ENCODE measurements at regions not wholly inside any gene's neighbourhood (a gene's known extent, or its start where the extent isn't known, plus 50 kb on each side); places are given as distances from the start of the nearest gene placed in this dataset.
"Not testable (repeated sequence)": the region's sequence is repeated elsewhere in the genome, so short reads cannot be mapped to it uniquely, and the experiment has no call there.

DNA sequence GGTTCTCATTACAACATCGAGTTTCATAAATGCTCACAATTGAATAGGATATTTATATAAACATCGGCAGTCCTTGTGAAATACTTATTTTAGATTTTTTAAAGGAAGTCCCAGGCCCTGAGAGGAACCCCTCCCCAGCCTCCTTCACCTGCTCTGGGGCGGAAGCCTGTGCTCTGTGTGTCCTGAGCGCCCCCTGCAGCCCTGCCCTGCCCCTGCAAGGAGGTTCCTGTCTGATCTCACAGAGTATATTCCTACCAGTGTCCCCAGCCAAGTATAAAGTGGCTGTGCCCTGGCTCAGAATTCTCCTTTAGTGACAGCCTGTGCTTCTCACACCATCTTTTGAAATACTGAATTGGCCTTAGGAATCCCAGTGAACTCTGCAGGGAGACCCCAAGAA lies 659.5 kb downstream of the TMEM121 start:
- no peak for DNase-seq

DNA sequence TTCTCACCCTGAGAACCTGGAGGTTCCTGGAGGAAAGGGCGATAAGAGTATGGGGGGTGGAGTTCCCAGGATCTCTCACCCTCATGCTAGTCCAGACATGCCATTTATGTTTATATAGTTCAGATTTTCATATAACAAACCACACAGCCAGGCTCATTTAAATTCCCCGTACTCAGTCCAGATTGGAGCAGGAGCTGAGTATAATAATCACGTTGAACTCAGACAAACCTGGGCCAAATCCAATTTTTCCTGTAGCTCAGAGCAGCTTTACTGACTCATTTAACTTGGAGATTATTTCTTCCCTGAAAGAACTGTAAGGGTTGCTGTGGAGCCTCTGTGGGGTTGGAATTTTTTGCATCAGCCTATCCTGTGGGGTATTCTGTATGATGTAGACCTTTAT lies 660.8 kb downstream of the TMEM121 start:
- peak; percentile 32 for DNase-seq

DNA sequence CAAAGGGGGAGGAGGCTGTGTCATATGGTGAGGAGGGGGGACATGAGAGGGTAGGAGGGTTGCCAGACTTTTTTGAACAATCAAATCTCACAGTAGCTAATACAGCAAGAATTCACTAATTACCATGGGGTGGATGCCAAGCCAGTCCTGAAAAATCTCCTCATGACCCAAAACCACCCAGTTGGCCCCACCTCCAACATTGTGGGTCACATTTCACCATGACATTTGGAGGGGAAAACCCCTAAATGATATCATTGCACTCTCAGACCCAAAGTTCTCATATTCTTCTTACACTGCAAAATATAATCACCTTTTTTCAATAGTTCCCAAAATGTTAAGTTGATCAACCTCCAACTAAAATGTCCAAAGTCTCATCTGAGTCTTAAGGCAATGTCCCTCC lies 666.3 kb downstream of the TMEM121 start:
- DNase-seq, result not testable (repeated sequence)

DNA sequence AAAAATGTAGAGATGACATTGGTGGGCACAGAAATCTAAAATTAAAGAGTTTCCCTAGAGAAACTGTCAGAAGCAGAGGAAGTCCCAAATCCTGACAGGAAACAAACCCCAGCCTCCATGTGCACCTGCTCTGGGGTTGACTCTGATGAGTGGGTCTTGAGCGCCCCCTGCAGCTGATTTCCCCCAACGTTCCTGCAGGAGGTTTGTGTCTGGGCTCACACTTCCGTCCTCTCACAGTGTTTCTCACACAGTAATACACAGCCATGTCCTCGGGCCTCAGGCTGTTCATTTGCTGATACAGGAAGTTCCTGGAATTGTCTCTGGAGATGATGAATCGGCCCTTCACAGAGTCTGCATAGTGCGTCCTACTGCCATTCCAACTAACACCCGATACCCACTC lies 670.1 kb downstream of the TMEM121 start:
- not testable (repeated sequence) for DNase-seq

DNA sequence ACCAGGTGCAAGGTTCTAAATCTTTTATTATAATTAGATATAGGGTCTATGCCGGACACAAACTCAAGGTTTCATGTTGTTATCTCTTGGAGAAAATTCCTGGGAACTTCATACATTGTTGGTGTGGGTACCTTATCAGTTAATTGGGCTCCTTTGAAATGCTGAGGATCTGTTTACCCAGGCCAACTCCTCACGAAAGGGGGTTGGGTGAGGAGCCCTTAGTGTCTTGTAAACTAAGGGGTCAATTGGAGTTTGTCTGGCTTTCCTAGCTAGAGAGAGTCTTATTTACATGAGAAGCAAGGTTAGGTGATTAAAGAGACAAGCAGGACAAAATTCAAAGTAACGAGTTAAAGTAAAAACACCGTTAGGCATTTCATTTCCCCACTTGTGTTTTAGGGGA lies 670.9 kb downstream of the TMEM121 start:
- not testable (repeated sequence) for DNase-seq

DNA sequence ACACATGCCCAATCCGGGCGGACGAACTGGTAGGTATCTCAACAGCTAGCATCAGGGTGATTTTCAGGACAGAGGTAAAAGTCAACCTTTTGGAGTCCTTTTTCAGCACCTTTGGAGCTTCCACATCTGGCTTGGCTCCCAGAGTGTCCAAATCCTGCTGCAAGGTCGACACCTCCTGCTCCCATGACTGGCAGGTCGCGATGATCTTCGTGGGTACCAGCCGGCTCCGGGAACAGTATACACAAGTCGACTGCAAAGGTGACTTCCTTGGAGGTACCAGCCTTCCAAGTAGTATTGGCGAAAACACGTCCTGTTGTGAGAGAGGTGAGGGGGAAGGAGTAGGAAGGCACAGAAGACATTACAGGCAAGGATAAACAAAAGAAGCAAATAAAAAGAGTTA lies 672.7 kb downstream of the TMEM121 start:
- DNase-seq, result no peak

DNA sequence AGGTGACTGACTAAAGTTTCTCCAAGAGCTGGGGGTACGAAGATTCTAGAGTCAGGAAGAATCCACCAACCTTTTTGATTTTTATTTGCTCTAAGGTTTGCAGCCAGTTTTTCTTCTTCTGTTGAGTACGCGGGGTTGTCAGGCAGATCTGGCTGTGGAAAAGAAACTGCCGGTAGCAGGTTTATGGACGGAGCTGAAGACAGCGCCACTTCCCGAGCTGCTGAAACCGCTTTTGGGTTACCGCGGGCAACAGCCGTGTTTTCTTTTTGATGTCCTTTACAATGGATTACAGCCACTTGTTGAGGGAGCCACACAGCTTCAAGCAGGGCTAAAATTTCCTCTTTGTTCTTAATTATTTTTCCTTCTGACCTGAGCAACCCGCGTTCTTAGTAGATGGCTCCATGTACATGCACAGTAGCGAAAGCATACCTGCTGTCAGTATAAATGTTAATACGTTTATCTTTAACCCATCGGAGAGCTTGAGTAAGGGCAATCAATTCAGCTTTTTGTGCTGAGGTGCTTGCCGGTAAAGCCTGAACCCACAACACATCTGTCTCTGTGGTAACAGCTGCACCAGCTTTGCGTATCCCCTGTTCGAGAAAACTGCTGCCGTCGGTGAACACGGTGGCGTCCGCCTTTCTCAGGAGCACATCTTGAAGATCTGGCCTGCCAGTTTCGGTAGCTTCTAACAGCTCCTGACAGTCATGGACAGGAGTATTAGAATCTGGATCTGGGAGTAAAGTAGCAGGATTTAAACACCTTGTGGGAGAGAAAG lies 674.3 kb downstream of the TMEM121 start:
- no peak for DNase-seq

DNA sequence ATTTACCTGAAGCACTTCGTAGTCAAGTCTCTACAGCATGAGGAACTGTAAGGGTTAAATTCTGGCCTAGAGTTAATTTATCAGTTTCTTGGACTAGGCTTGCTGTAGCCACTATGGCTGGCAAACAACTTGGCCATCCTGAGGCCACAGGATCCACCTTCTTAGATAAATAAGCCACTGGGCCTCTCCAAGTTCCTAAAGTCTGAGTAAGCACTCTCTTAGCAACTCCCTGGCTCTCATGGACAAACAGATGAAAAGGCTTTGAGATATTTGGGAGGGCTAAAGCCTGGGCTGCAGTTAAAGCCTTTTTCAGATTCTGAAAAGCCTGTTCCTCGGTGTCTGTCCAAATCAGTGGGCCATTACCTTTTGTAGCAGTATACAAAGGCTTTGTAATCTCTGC lies 675.0 kb downstream of the TMEM121 start:
- no peak for DNase-seq

DNA sequence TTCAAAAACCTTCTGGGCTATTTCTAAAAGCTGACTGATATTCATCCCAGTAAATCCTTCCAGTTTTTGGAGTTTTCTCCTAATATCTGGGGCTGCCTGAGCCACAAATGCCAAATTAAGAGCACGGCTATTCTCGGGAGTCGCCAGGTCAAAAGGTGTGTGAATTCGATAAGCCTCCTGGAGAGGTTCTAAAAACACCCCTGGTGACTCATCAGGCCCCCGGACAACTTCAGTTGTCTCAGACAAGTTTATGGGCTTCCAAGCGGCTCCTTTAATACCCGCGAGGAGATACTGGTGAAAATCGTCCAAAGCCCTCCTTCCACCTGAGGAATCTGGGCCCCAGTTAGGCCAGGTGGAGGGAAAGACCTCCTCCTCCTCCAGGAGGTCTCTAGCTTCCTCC lies 677.1 kb downstream of the TMEM121 start:
- DNase-seq, result no peak

DNA sequence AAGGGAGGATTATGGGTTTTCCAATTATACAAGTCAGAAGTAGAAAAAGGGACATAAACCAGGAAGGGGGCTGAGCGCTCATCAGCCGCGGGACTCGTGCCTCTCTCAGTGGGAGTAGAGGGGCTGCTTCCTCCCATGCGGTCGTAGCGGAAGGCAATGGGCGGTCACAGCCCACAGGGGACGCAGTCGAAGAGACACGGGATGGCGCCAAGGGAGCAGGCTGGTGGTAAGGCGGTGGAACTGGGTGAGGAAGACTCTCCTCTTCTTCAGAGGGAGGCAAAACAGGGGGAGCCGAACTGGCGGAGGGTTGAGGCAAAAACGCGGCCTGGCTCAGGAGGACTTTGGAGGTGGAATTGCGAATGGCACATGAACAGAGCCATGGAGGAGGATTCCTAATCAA lies 677.7 kb downstream of the TMEM121 start:
- no peak for DNase-seq

DNA sequence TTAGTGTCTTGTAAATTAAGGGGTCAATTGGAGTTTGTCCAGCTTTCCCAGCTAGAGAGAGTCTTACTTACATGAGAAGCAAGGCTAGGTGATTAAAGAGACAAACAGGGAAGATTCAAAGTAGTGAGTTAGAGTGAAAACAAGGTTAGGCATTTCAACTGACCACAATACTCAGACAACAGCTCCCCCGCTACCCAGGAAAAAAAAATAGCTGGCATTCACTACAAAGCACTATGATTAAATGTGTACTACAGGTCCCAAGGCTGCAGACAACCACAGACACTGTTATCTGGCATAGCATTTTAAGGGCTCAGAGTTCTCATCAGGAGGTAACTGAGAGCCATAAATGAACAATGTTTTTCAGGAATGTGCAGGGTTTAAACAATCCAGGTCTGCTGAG lies 680.9 kb downstream of the TMEM121 start:
- no peak for DNase-seq

DNA sequence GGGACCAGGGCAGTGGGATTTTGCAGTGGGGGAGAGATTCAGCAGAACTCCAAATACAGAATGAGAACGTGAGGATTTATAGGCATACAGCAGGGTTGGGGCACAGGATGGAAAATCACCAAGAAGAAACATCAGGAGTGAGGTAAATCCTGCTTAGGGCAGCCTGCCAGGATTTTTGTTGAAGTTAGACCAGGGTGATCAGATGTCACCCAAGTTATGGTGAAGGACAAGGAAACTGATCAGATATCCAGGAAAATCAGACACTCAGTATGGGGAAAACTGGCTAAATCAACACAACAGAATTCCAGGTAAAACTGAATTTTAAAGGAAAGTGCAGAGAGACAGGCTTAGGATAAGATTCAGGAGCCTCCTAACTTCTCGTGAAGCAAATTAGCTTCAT lies 682.4 kb downstream of the TMEM121 start:
- DNase-seq, result no peak

DNA sequence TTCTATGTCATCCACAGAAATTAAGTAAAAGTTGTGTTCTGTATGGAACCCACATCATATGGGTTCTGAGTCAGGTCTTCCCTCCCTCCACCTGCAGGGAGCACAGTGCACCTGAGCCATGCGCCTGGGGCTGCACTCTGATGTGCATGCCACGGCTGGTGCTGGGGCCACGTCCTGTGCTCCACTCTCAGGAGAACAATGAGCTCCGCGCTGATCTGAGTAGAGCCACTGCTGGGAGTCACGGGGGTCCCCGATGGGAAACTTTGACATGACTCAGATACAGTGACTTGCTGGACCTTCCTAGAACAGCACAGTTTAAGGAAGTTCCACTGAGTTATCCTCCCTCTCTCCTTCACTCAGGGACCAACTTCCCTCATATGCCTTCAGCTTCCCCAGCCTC lies 683.4 kb downstream of the TMEM121 start:
- DNase-seq, result no peak

DNA sequence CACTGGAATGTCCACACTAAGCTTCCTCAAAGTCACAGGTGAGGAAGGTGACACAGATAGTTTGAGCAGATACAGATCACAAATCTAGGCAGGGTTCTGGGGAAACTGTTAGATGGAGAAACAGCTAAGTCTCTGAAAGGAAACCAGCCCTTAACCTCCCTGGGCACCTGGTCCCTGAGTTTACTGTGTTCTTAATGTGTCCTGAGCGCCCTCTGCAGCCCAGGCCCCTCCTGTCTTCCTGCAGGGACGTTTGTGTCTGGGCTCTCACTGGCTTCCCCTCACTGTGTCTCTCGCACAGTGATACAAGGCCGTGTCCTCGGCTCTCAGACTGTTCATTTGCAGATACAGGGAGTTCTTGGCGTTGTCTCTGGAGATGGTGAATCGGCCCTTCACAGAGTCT lies 684.3 kb downstream of the TMEM121 start:
- no peak for DNase-seq

DNA sequence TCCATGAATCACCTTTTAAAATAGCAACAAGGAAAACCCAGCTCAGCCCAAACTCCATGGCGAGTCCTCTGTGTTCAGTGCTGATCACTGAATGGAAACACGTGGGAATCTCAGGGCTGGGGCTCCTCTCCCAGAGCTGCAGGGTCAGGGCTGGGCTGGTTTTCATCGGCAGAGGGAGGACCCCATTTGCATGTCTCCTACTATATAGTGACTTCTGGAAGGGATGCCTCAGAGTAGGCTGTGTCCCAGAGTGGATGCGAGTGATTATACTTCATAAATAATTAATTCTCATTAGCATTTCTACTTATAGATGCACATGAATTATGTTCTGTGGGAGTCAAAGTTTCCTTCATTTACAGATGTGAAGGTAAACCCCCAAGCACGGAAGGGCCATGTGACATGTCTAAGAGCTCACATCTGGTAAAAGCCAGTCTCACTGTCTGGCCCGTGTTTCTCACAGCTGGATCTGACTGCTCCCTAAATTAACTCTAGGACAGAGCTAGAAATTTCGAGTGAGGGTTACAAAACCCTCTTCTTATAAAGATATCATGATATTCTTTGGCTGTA lies 685.0 kb downstream of the TMEM121 start:
- no peak for DNase-seq

DNA sequence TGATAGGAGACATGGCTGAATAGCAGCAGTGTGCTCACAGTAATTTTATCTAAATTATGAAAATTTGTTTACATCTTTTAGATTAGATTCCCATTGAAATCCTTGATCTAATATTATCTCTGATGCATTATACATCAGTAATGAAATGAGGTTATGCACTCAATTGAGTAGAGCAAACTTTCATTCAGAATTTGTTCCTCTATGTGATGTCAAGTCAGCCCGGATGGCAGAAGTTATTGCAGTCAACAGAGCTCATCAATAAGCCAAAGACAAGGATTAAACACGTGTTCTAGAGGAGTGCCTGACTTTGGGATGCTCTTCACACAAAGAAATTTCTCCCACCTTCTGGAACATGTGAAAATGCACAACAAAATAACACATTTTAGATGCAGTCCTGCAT lies 688.8 kb downstream of the TMEM121 start:
- DNase-seq, result no peak

DNA sequence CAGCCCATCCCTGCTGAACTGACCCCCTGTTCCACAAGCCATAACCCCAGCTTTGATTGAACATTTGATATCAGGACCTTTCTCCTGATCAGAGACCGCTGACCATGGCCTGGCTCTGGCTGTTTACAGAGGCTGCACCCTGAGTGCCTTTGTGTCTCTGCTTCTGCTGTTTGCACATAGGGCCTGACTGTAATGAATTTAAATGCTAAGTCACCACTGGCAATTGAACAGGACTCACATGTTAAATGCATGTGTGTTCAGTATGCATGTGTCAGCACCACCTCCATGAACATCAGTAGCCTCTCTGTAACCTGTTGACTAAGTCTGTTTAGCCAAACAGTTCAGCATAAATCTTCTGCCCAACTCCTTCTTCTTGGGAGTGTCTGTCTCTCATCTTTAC lies 690.3 kb downstream of the TMEM121 start:
- no peak for DNase-seq

DNA sequence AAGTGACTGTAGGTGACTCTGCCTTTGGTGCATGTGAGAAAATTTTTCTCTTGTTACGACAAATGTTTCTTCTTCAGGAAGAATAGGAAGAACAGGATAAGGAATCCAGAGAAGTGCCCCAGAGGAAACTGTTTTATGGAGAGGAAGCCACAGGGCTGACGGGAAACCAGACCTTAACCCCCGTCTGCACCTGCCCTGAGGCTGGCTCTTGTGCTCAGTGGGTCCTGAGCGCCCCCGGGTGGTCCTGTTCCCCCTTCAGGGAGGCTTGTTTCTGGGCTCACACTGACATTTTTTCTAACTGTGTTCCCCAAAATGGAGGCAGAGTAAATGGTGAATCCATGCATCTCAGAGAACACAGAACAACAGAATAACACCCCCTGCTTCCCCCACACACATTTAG lies 691.8 kb downstream of the TMEM121 start:
- DNase-seq, result no peak

DNA sequence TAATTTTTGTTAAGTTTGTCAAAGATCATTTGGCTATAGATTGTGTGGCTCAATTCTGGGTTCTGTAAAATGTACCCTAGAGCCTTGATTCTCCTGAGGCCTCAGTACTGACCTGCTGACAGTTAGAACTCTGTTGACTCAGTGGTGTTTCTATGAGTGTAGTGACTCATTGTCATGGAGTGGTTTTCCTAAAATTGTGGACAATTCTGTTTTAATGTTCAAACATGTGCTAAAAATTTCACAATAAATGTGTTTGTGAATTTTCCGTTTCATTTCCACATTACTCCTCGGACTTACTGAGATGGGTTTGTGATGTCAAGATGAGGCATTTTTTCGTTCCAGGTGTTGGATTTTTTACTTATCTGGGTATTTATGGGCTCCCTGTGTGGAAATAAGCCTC lies 695.9 kb downstream of the TMEM121 start:
- DNase-seq, result no peak

DNA sequence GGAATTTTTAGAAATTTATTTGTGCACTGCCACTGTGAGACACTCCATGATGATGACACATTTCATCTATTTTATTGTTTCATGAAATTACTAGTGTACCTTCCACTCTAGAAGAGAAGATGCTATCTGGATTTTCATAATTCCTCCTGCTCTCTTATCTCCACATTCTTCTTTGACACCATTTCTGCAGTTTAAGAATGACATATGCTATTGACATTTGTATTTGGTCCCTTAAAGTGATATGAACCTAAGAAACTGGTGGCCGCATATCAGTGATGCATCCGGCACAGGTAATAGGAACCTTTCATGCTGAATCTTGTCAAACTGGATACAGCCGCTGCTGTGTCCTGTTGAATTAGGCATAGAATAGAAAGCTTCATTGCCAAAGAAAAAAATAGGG lies 696.3 kb downstream of the TMEM121 start:
- DNase-seq, result no peak

DNA sequence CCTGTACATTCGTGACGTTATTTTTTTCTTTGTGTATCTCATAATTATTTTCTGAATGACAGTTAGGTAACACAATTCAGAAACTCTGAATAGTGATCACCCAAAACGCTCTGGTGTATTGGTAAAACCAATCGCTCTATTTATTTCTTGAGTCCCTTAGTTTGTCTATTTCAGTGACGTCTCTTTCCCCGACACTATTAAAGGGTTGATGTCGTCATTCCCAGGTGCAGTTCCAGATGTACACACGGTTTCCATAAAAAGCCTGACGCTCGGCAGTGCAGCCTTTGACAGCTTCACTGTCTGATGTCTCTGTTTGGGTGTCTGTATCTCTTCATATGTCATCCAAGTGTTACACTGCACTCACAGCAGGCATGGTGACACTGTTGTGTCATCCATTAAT lies 701.4 kb downstream of the TMEM121 start:
- no peak for DNase-seq

DNA sequence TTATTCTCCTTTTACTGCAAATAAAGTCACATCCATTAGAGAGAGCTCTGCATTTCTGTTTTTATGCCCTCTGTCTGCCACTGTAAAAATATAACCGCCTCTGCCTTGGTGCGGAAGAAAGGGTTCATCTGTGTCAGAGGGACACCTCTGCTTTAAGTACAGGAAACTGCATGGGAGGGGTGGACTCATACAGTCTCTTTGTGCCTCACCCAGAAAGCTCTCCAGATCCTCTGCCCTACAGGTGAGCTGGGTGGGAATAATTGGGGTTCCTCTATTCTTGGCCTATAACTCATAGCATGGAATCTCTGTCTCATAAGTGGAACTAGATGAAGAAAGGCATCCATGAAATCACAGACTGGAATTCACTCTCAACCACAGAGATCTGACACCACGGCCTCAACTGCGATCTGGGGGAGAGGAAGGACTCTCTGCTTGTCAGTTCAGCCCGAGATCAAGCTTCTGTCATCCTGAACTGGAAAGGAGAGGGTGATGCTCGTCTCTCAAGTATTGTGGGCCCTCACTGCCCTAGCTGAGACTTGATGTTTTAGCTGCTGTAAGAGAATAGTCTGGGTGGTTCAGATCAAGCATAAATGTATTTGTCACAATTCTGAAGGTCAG lies 702.3 kb downstream of the TMEM121 start:
- no peak for DNase-seq

DNA sequence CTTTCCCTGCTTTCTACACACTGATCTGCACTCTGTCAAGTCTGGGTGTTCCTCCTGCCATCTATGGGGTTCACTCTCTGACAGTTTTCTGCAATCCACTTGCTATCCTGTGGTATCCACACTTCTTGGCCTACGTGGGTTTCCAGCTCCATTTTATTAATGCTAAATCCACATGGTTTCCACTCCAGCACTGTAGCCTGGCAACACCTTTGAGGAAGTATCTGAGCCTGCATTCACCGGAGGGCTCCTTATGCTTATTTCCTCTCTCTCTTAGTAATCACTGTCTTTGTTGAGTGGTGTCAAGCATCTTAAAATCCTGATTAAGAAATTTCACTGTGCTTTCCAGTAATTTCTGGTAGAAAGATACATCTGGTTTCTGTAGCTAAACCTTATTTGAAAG lies 703.7 kb downstream of the TMEM121 start:
- DNase-seq, result no peak

DNA sequence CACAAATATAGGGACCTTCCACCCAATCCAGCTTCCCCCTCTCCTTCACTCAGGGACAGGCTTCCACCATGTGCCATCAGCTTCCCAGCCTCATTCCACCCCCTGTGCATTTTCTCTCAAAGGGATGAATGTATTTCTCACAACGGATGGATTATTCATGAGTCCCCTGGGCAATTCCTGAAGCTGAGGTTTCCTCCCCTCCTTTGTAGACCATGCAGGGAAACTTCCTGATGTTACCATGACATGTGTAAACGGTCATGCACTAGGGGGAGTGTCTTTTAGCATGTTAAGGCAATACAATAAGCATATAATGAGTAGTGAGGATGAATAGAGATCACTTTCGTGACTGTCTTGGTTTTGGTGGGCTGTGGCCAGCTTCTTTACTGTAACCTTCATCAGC lies 706.8 kb downstream of the TMEM121 start:
- DNase-seq, result not testable (repeated sequence)

Data from DMS79 treated with DMSO at 0.1 percent for 48 hours (cell line).